ES-I3 (cell line): ENCODE measurements at regions not wholly inside any gene's neighbourhood (a gene's known extent, or its start where the extent isn't known, plus 50 kb on each side); places are given as distances from the start of the nearest gene placed in this dataset.

Experiments
- H3K36me3 ChIP-seq: 2 replicates; pipeline ENCODE4 v1.6.1; 2013; ENCODE audit warnings: mild to moderate bottlenecking, low read length, control low read depth, moderate library complexity; ENCODE audit not compliant: insufficient read depth
- H3K4me1 ChIP-seq: 2 replicates; pipeline ENCODE4 v1.6.1; 2013; ENCODE audit warnings: mild to moderate bottlenecking, control low read depth, low read length; ENCODE audit not compliant: insufficient read depth
- H3K9ac ChIP-seq: 2 replicates; pipeline ENCODE4 v1.6.1; 2013; ENCODE audit warnings: low read depth, mild to moderate bottlenecking, low read length, moderate library complexity
- H3K9me3 ChIP-seq: 2 replicates; pipeline ENCODE4 v1.6.1; 2013; ENCODE audit warnings: mild to moderate bottlenecking, low read length, moderate library complexity; ENCODE audit not compliant: control insufficient read depth, insufficient read depth

DNA sequence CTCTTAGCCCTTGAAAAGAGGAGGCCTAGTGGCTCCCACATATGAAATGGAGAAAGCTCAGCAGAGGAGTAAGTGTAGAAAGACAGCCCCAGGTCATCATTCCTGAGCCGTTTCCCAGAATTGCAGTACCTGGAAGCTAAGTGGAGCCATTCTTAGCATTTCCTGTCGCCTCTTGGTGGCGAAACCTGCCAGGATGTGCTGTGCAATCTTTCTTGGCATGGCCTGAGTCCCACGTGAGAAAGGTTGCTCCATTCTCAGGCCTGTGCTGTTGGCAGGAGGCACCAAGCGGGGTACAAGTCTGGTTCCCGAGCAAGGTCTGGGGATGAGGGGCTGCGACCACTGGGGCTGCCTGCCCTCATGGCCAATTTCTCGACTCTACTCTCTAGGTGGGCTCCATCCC is 207.2 kb upstream of the TPM1 start:
- Histone ChIP-seq H3K9me3 (no peaks in the 10 kb centered on the region), H3K36me3 (no peaks in the 10 kb centered on the region), H3K9ac (no peak overlapping the region), H3K4me1 (no peaks in the 10 kb centered on the region)

GRCh38 chr15:62835762-62836161 is 206.8 kb upstream of the TPM1 start:
- Histone ChIP-seq H3K9ac (no peak overlapping the region), H3K36me3 (0 out of 2 replicates have a peak, but pooled peaks cover under 1% of the 10 kb centered on the region), H3K9me3 (no peaks in the 10 kb centered on the region), H3K4me1 (no peaks in the 10 kb centered on the region)

- H3K9me3 ChIP-seq = no peaks in the 10 kb centered on the region
- H3K4me1 ChIP-seq = peaks cover 4% of the 10 kb centered on the region; the same call in 1 of the 2 replicates
- H3K9ac ChIP-seq = no peak overlapping the region
- H3K36me3 ChIP-seq = 0 out of 2 replicates have a peak, but pooled peaks cover 3% of the 10 kb centered on the region
Observed at GRCh38 chr15:62840526-62841268, 201.8 kb upstream of the TPM1 start.

DNA sequence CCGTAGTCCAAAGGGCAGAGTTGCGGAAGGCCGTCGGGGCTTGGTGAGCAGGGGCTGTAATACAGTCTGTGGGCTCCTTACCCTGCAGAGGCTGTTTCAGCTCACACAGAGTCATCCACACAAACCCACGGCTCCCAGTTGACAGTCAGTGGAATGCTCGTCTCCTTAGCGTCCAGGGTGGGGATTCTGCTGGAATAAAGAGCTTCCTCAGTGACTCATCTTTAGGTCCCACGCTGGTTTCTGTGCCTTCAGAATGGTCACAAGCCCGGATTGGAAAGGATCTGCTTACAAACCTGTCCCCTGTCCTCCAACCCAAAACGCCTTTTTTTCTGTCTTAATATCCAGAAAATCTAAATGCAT is 201.3 kb upstream of the TPM1 start:
- Histone ChIP-seq H3K9ac (no peak overlapping the region), H3K9me3 (no peaks in the 10 kb centered on the region), H3K4me1 (peaks cover 4% of the 10 kb centered on the region; the same call in 1 of the 2 replicates), H3K36me3 (0 out of 2 replicates have a peak, but pooled peaks cover 3% of the 10 kb centered on the region)

DNA sequence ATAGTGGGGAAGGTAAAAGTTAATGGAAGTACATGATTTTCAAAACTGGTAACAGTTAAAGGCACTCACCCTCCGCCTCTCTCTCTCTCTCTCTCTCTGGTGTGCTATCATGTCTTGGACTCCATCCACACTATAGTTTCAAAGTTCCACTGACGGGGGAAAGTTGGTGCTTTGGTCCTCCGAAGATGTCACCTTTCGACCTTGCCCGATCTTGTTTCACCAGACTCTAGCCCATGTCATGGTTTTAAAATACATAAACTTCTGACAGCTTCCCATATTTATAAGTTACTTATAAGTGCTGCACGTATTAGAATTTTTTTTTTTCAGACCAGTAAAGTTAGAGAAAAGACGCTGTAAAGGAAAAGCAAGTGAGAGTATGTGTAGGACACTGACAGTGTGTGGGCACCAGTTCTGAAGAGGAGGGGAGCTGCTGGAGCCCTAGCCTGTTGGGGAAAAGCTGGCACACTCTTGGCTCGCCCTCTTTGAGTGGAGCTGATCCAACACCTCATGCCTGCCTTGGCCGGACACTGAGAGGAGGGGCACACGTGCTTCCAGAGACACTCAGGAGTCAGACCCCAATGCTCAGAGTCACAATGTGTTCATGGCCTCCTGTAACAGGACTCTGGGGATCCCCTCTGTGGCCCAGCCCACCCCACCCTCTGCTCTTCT is 200.5 kb upstream of the TPM1 start:
- no peak overlapping the region for H3K9ac ChIP-seq
- H3K9me3 ChIP-seq = no peaks in the 10 kb centered on the region
- 0 out of 2 replicates have a peak, but pooled peaks cover 3% of the 10 kb centered on the region for H3K36me3 ChIP-seq
- peaks cover 4% of the 10 kb centered on the region; the same call in 1 of the 2 replicates for H3K4me1 ChIP-seq

- Histone ChIP-seq H3K9me3 (no peaks in the 10 kb centered on the region; the same call in 1 of the 2 replicates), H3K4me1 (peaks cover 7% of the 10 kb centered on the region), H3K36me3 (0 out of 2 replicates have a peak, but pooled peaks cover 3% of the 10 kb centered on the region), H3K9ac (no peak overlapping the region)
Observed at GRCh38 chr15:62843311-62843710, 199.2 kb upstream of the TPM1 start.

DNA sequence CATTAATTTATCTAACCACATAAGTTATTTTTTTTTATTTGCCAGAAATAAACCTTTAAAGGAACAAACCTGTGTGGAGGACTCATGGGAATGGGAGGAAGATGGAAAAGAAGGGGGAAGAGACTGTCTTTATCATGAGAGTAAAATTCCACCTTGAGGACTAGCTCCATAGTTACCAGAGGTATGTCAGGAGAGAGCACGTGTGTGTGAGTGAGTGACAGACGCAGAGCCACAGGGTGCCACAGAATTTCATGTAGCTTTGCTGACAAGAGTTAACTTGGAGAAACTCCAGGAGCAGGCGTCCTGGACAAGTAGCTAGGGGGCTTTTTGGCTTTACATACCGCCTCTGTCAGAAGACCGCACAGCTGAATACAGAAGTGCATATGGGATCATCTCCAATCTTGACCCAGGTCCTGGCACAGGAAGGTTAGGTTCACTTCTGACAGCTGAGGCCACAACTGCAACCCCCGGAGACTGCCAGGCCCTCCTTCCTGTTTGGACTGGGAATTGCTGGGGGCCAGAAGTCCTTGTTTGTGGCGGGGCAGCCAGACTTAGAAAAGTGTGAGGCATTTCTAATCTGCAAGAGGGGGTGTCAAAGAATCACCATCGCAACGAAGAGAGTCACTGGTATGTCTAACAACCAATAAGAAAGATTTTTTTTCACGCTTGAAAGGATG is 197.8 kb upstream of the TPM1 start:
- Histone ChIP-seq H3K4me1 (peaks cover 20% of the 10 kb centered on the region), H3K9ac (no peak overlapping the region), H3K9me3 (no peaks in the 10 kb centered on the region; the same call in 1 of the 2 replicates), H3K36me3 (0 out of 2 replicates have a peak, but pooled peaks cover 3% of the 10 kb centered on the region)

- Histone ChIP-seq H3K36me3 (0 out of 2 replicates have a peak, but pooled peaks cover 3% of the 10 kb centered on the region), H3K4me1 (peaks cover 26% of the 10 kb centered on the region), H3K9ac (no peak overlapping the region), H3K9me3 (no peaks in the 10 kb centered on the region; the same call in 1 of the 2 replicates)
Observed at GRCh38 chr15:62845241-62846126, 197.1 kb upstream of the TPM1 start.

GRCh38 chr15:62846131-62846804 is 196.3 kb upstream of the TPM1 start:
- Histone ChIP-seq H3K9me3 (no peaks in the 10 kb centered on the region; the same call in 1 of the 2 replicates), H3K4me1 (peaks cover 34% of the 10 kb centered on the region), H3K36me3 (no peaks in the 10 kb centered on the region), H3K9ac (no peak overlapping the region)

- Histone ChIP-seq H3K36me3 (no peaks in the 10 kb centered on the region), H3K4me1 (peaks cover 35% of the 10 kb centered on the region), H3K9me3 (no peaks in the 10 kb centered on the region; the same call in 1 of the 2 replicates), H3K9ac (no peak overlapping the region)
Observed at GRCh38 chr15:62846805-62847495, 195.6 kb upstream of the TPM1 start.

GRCh38 chr15:62847900-62848489 is 194.6 kb upstream of the TPM1 start:
- Histone ChIP-seq H3K36me3 (no peaks in the 10 kb centered on the region), H3K4me1 (peaks cover 35% of the 10 kb centered on the region), H3K9ac (no peak overlapping the region)

DNA sequence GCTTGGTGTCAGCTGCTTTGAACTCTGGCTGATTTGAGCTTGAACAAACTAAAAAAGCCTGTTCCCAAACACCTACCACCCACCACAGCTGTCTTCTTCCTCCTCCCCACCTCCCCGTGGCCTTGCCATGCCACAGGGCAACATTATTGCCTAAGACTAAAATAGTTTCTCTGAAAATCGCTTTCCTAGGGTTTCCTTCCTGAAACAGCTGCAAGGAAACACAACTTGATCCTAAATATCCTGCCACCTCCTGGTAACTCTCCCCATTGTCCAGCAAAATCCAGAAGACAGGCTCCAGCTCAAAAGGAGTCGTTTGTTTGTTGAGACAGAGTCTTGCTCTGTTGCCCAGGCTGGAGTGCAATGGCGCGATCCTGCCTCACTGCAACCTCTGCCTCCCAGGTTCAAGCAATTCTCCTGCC is 193.9 kb upstream of the TPM1 start:
- H3K4me1 ChIP-seq = peaks cover 39% of the 10 kb centered on the region
- H3K9ac ChIP-seq = no peak overlapping the region
- H3K9me3 ChIP-seq = no peaks in the 10 kb centered on the region; the same call in 1 of the 2 replicates
- no peaks in the 10 kb centered on the region for H3K36me3 ChIP-seq

More at GRCh38 chr15:62847900-62848489, 194.6 kb upstream of the TPM1 start:
- no peaks in the 10 kb centered on the region; the same call in 1 of the 2 replicates for H3K9me3 ChIP-seq
